Loucy (cell line): ENCODE measurements at regions not wholly inside any gene's neighbourhood (a gene's known extent, or its start where the extent isn't known, plus 50 kb on each side); places are given as distances from the start of the nearest gene placed in this dataset.

Source experiments
- H2AFZ ChIP-seq: fragments of 200-600 bp; sonication (generic); 2 replicates; pipeline ENCODE4 v1.6.0; 2016; ENCODE audit warnings: antibody characterized with exemption, mild to moderate bottlenecking, low read length, moderate library complexity
- H3F3A ChIP-seq: fragments of 200-600 bp; 2 replicates; pipeline ENCODE4 v1.6.0; 2016; ENCODE audit warnings: antibody characterized with exemption, low read depth, mild to moderate bottlenecking
- H3K27me3 ChIP-seq: fragments of 200-600 bp; sonication (generic); 2 replicates; pipeline ENCODE4 v1.6.1; 2014; ENCODE audit warnings: low read length, mild to moderate bottlenecking; ENCODE audit not compliant: insufficient read depth, poor library complexity, severe bottlenecking
- H3K36me3 ChIP-seq: fragments of 200-600 bp; sonication (generic); 2 replicates; pipeline ENCODE4 v1.6.1; 2016; ENCODE audit warnings: low read length; ENCODE audit not compliant: insufficient read depth
- H3K4me1 ChIP-seq: fragments of 200-600 bp; sonication (generic); 2 replicates; pipeline ENCODE4 v1.5.1; 2014; ENCODE audit warnings: low read length, mild to moderate bottlenecking; ENCODE audit not compliant: insufficient read depth, poor library complexity, severe bottlenecking
- H3K4me2 ChIP-seq: fragments of 200-600 bp; sonication (generic); 2 replicates; pipeline ENCODE4 v1.6.0; 2014; ENCODE audit warnings: antibody characterized with exemption, low read length, low read depth, mild to moderate bottlenecking; ENCODE audit not compliant: poor library complexity, severe bottlenecking
- H3K4me3 ChIP-seq: fragments of 200-600 bp; sonication (generic); 2 replicates; pipeline ENCODE4 v1.5.1; 2014; ENCODE audit warnings: low read length, mild to moderate bottlenecking, mixed read lengths; ENCODE audit not compliant: poor library complexity, severe bottlenecking
- H3K79me2 ChIP-seq: fragments of 200-600 bp; sonication (generic); 2 replicates; pipeline ENCODE4 v1.6.1; 2014; ENCODE audit warnings: low read length; ENCODE audit not compliant: insufficient read depth
- H3K9ac ChIP-seq: fragments of 200-600 bp; sonication (generic); 2 replicates; pipeline ENCODE4 v1.6.0; 2014; ENCODE audit warnings: mild to moderate bottlenecking, low read depth, low read length, moderate library complexity; ENCODE audit not compliant: poor library complexity, severe bottlenecking
- H3K9me2 ChIP-seq: fragments of 200-600 bp; sonication (generic); replicated peaks from 2 replicates; pipeline ENCODE4 v1.6.1; 2016; ENCODE audit warnings: low read depth, low read length, mixed read lengths
- H3K9me3 ChIP-seq: fragments of 200-600 bp; sonication (generic); 2 replicates; pipeline ENCODE4 v1.6.1; 2014; ENCODE audit warnings: mild to moderate bottlenecking, antibody characterized with exemption, low read length, low read depth; ENCODE audit not compliant: insufficient read depth
- H4K20me1 ChIP-seq: fragments of 200-600 bp; sonication (generic); 2 replicates; pipeline ENCODE4 v1.6.0; 2014; ENCODE audit warnings: antibody characterized with exemption, low read length, mild to moderate bottlenecking; ENCODE audit not compliant: insufficient read depth, poor library complexity, severe bottlenecking
- EZH2phosphoT487 ChIP-seq: fragments of 200-600 bp; IDR thresholded peaks from 2 replicates; pipeline ENCODE4 v1.6.1; 2018; ENCODE audit warnings: antibody characterized with exemption, mild to moderate bottlenecking, moderate library complexity, borderline replicate concordance
- TF ChIP-seq, protein P1 (sequence below): fragments of 200-600 bp; sonication (generic); conservative IDR thresholded peaks from 2 replicates; pipeline ENCODE4 v1.5.1; 2014; ENCODE audit warnings: mild to moderate bottlenecking, antibody characterized with exemption, low read length

DNA sequence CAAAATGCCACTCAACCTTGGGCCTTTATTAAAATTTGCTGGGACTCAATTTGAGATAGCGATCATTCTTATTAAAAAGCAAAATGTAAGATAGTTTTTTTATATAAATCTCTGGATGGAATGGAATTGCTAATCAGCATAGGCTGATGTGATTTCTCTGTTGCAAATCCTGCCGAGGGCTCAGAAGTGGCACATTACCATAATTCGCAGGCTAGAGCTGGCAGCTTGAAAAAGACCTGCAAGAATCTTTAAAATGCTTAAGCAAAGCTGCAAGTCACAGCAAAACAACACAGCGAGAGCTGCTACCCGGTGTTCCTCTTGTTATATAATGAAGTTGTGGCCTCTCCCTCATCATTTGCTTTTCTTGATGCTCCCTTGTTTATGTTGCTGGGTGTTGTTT is 448.1 kb downstream of the GATA3 start:
- TF ChIP-seq, protein P1, sequence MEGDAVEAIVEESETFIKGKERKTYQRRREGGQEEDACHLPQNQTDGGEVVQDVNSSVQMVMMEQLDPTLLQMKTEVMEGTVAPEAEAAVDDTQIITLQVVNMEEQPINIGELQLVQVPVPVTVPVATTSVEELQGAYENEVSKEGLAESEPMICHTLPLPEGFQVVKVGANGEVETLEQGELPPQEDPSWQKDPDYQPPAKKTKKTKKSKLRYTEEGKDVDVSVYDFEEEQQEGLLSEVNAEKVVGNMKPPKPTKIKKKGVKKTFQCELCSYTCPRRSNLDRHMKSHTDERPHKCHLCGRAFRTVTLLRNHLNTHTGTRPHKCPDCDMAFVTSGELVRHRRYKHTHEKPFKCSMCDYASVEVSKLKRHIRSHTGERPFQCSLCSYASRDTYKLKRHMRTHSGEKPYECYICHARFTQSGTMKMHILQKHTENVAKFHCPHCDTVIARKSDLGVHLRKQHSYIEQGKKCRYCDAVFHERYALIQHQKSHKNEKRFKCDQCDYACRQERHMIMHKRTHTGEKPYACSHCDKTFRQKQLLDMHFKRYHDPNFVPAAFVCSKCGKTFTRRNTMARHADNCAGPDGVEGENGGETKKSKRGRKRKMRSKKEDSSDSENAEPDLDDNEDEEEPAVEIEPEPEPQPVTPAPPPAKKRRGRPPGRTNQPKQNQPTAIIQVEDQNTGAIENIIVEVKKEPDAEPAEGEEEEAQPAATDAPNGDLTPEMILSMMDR: no peak
- no peak for TF ChIP-seq EZH2phosphoT487
- H4K20me1 ChIP-seq: no peaks in the 10 kb centered on the region
- H3K79me2 ChIP-seq: no peaks in the 10 kb centered on the region
- no peaks in the 10 kb centered on the region for H3F3A ChIP-seq
- no peaks in the 10 kb centered on the region for H3K36me3 ChIP-seq
- no peak overlapping the region for H2AFZ ChIP-seq
- no peaks in the 10 kb centered on the region for H3K9me2 ChIP-seq
- H3K4me2 ChIP-seq: no peak overlapping the region
- H3K4me1 ChIP-seq: no peaks in the 10 kb centered on the region
- H3K9me3 ChIP-seq: no peaks in the 10 kb centered on the region
- no peak overlapping the region for H3K4me3 ChIP-seq
- no peak overlapping the region for H3K9ac ChIP-seq
- H3K27me3 ChIP-seq: no peaks in the 10 kb centered on the region

DNA sequence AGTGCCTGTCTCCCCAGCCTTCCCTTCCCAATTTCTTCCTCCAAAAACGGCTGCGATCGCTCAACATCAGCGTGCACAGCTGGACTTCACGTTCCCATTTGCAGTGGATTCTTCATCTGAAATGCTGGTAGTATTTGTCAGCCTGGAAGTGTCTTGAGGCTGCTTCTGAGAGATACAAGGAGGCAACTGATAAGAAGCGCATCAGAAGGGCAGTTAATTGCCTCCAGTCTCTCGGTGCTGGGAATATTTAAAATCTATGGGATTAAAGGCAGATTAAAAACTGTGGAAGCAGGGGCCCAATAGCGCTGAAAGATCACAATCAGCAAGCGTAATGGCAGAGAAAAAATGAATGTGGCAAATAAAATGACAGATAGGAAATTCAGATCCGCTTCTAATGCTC is 450.0 kb downstream of the GATA3 start:
- no peak overlapping the region for H3K4me2 ChIP-seq
- H3K9me3 ChIP-seq: no peaks in the 10 kb centered on the region
- H2AFZ ChIP-seq: no peak overlapping the region
- H3K79me2 ChIP-seq: no peaks in the 10 kb centered on the region
- no peaks in the 10 kb centered on the region for H3K36me3 ChIP-seq
- H3K4me1 ChIP-seq: no peaks in the 10 kb centered on the region
- no peak overlapping the region for H3K4me3 ChIP-seq
- TF ChIP-seq, protein P1: no peak
- no peak for TF ChIP-seq EZH2phosphoT487
- no peaks in the 10 kb centered on the region for H3K9me2 ChIP-seq
- H3K27me3 ChIP-seq: no peaks in the 10 kb centered on the region
- no peaks in the 10 kb centered on the region for H4K20me1 ChIP-seq
- H3F3A ChIP-seq: no peaks in the 10 kb centered on the region
- H3K9ac ChIP-seq: no peak overlapping the region

DNA sequence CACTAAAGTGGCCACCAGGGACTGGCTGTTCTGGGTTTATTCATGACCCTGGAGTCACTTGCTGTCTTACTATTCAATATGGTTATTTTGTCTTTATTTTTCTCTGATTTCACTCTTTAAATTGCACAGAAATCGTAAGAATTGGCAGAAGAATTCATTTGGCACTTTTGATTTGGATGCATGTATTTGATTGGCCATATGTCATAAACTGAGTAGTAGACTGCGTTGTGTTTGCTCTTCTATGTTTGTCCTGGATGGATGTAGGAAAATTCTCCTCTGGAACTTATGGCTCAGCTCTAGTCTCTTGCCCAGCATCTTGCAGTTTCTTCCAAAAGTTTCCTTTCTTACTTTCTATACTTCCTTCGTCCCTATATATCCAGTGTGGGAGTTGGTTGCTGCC is 452.7 kb downstream of the GATA3 start:
- TF ChIP-seq EZH2phosphoT487: no peak
- TF ChIP-seq, protein P1: no peak
- Histone ChIP-seq H2AFZ (no peak overlapping the region), H3K9me2 (no peaks in the 10 kb centered on the region), H3K9me3 (no peaks in the 10 kb centered on the region), H3K4me2 (no peak overlapping the region), H3F3A (no peaks in the 10 kb centered on the region), H3K27me3 (no peaks in the 10 kb centered on the region), H3K79me2 (no peaks in the 10 kb centered on the region), H3K9ac (no peak overlapping the region), H3K4me1 (no peaks in the 10 kb centered on the region), H3K36me3 (no peaks in the 10 kb centered on the region), H4K20me1 (no peaks in the 10 kb centered on the region), H3K4me3 (no peak overlapping the region)
